CD14-positive monocyte (primary cell): ENCODE measurements at regions not wholly inside any gene's neighbourhood (a gene's known extent, or its start where the extent isn't known, plus 50 kb on each side); places are given as distances from the start of the nearest gene placed in this dataset.

ENCODE experiments used
- DNase-seq, 3 donors: peaks; one replicate each; pipeline ENCODE4 v3.0.0-alpha.2; 2011 to 2022
- H2AFZ ChIP-seq: 2 replicates; pipeline ENCODE4 v1.6.0; 2012; ENCODE audit warnings: mild to moderate bottlenecking, low read depth, low read length, inconsistent platforms; ENCODE audit not compliant: insufficient read depth, poor library complexity, severe bottlenecking
- H3K27ac ChIP-seq, 2 donors: 1 replicate in 1 of 2; 2 replicates in 1 of 2; pipeline ENCODE4 v1.5.1; 2012 to 2013; ENCODE audit warnings: low read length in 2 of 2, control low read depth in 1 of 2, inconsistent platforms in 1 of 2, low read depth in 1 of 2, mild to moderate bottlenecking in 1 of 2
- H3K27me3 ChIP-seq, 2 donors: one replicate each; pipeline versions ENCODE4 v1.6.0 to v1.6.1; 2011 to 2013; ENCODE audit warnings: low read length in 2 of 2; ENCODE audit not compliant: control insufficient read depth in 2 of 2, insufficient read depth in 2 of 2
- H3K36me3 ChIP-seq, 2 donors: replicated peaks in 1 of 2; 1 replicate in 1 of 2; 2 replicates in 1 of 2; pipeline versions ENCODE4 v1.5.1 to v1.6.1; 2012 to 2013; ENCODE audit warnings: low read length in 2 of 2, control low read depth in 1 of 2, inconsistent platforms in 1 of 2, mild to moderate bottlenecking in 1 of 2; ENCODE audit not compliant: insufficient read depth in 2 of 2, control insufficient read depth in 1 of 2
- H3K4me1 ChIP-seq, 2 donors: 1 replicate in 1 of 2; 2 replicates in 1 of 2; pipeline versions ENCODE4 v1.5.1 to v1.6.1; 2012 to 2013; ENCODE audit warnings: low read length in 2 of 2, control low read depth in 1 of 2, inconsistent platforms in 1 of 2, mild to moderate bottlenecking in 1 of 2, moderate library complexity in 1 of 2; ENCODE audit not compliant: insufficient read depth in 2 of 2, control insufficient read depth in 1 of 2
- H3K4me2 ChIP-seq: replicated peaks from 2 replicates; pipeline ENCODE3; 2012; ENCODE audit warnings: low read length, moderate library complexity, mild to moderate bottlenecking; ENCODE audit not compliant: poor library complexity, severe bottlenecking; ENCODE audit errors: extremely low read depth
- H3K4me3 ChIP-seq, 3 experiments: fragments of 200-600 bp in 1 of 3; sonication (generic) in 1 of 3; replicated peaks in 1 of 3; 1 replicate in 2 of 3; 2 replicates in 1 of 3; pipeline ENCODE4 v1.5.1; 2011 to 2013; ENCODE audit warnings: low read length in 3 of 3, mild to moderate bottlenecking in 3 of 3, control low read depth in 2 of 3, low read depth in 2 of 3, inconsistent platforms in 1 of 3, moderate library complexity in 1 of 3
- H3K79me2 ChIP-seq: 2 replicates; pipeline ENCODE4 v1.6.0; 2012; ENCODE audit warnings: mild to moderate bottlenecking, control low read depth, inconsistent platforms, low read length, moderate library complexity; ENCODE audit not compliant: insufficient read depth
- H3K9ac ChIP-seq: 2 replicates; pipeline ENCODE4 v1.6.0; 2017; ENCODE audit warnings: low read length, mild to moderate bottlenecking; ENCODE audit not compliant: insufficient read depth, poor library complexity, severe bottlenecking
- H3K9me3 ChIP-seq, 2 donors: replicated peaks in 1 of 2; 1 replicate in 1 of 2; 2 replicates in 1 of 2; pipeline versions ENCODE4 v1.5.1 to v1.6.1; 2012 to 2013; ENCODE audit warnings: low read length in 2 of 2, control low read depth in 1 of 2; ENCODE audit not compliant: control insufficient read depth in 1 of 2, insufficient read depth in 1 of 2
- H4K20me1 ChIP-seq: 2 replicates; pipeline ENCODE4 v1.6.0; 2012; ENCODE audit warnings: mild to moderate bottlenecking, low read length, control low read depth, moderate library complexity; ENCODE audit not compliant: insufficient read depth
- H3K27ac Mint-ChIP-seq, 7 donors: one replicate each; pipeline ENCODE4 v1.8.0; 2020; ENCODE audit warnings: mild to moderate bottlenecking in 7 of 7, mixed read lengths in 7 of 7, moderate library complexity in 6 of 7, inconsistent platforms in 2 of 7
- H3K27me3 Mint-ChIP-seq, 3 donors: one replicate each; pipeline ENCODE4 v1.8.0; 2021 to 2022; ENCODE audit warnings: low read depth in 3 of 3, mild to moderate bottlenecking in 3 of 3, mixed read lengths in 3 of 3, moderate library complexity in 3 of 3, inconsistent platforms in 1 of 3
- H3K36me3 Mint-ChIP-seq, 2 donors: one replicate each; pipeline ENCODE4 v1.8.0; 2020; ENCODE audit warnings: mixed read lengths in 2 of 2, inconsistent platforms in 1 of 2, mild to moderate bottlenecking in 1 of 2
- H3K4me1 Mint-ChIP-seq: one replicate; pipeline ENCODE4 v1.8.0; 2020; ENCODE audit warnings: mild to moderate bottlenecking, mixed read lengths
- H3K4me3 Mint-ChIP-seq, 2 donors: one replicate each; pipeline ENCODE4 v1.8.0; 2020; ENCODE audit warnings: mild to moderate bottlenecking in 2 of 2, mixed read lengths in 2 of 2, moderate library complexity in 1 of 2
- H3K9me3 Mint-ChIP-seq, 7 donors: one replicate each; pipeline ENCODE4 v1.8.0; 2020 to 2022; ENCODE audit warnings: mixed read lengths in 7 of 7, mild to moderate bottlenecking in 6 of 7, moderate library complexity in 6 of 7, inconsistent platforms in 2 of 7
- WGBS: methylation state at CpG from one replicate; pipeline ENCODE4 v1.1.5; 2013; ENCODE audit warnings: missing lambda C conversion rate; ENCODE audit not compliant: insufficient coverage; 5-methylcytosine and 5-hydroxymethylcytosine counted together
- intact Hi-C, 2 donors: fragments of 100-400 bp; cut with micrococcal nuclease; formaldehyde crosslinking; loops; one replicate each; pipeline versions ENCODE4 v1.15.0 to v1.15.1; 2023
- TF ChIP-seq, protein P1 (sequence below): fragments of 200-600 bp; IDR thresholded peaks from one replicate; pipeline ENCODE4 v1.8.0; 2022; ENCODE audit warnings: antibody characterized with exemption, mild to moderate bottlenecking

- Histone ChIP-seq H3K27ac (no peak overlapping the region), H3K36me3 (no peaks in the 10 kb centered on the region), H3K79me2 (no peaks in the 10 kb centered on the region), H3K27me3 (no peaks in the 10 kb centered on the region), H3K4me1 (no peaks in the 10 kb centered on the region), H3K9me3 (no peaks in the 10 kb centered on the region), H3K9ac (no peak overlapping the region), H3K4me3 (no peak overlapping the region), H3K4me2 (no peak overlapping the region), H4K20me1 (no peaks in the 10 kb centered on the region), H2AFZ (no peak overlapping the region)
- H3K4me3 Mint-ChIP-seq, result no peak overlapping the region
- no peak for DNase-seq
- H3K27ac Mint-ChIP-seq, result no peak overlapping the region
- no CpG with 5 or more reads among the region's 8 CpGs for WGBS
- no peaks in the 10 kb centered on the region for H3K36me3 Mint-ChIP-seq
- peaks cover 8% of the 10 kb centered on the region for H3K4me1 Mint-ChIP-seq
- peaks cover 0 to 3% (median 0%) of the 10 kb centered on the region in 7 donors for H3K9me3 Mint-ChIP-seq
- TF ChIP-seq, protein P1, sequence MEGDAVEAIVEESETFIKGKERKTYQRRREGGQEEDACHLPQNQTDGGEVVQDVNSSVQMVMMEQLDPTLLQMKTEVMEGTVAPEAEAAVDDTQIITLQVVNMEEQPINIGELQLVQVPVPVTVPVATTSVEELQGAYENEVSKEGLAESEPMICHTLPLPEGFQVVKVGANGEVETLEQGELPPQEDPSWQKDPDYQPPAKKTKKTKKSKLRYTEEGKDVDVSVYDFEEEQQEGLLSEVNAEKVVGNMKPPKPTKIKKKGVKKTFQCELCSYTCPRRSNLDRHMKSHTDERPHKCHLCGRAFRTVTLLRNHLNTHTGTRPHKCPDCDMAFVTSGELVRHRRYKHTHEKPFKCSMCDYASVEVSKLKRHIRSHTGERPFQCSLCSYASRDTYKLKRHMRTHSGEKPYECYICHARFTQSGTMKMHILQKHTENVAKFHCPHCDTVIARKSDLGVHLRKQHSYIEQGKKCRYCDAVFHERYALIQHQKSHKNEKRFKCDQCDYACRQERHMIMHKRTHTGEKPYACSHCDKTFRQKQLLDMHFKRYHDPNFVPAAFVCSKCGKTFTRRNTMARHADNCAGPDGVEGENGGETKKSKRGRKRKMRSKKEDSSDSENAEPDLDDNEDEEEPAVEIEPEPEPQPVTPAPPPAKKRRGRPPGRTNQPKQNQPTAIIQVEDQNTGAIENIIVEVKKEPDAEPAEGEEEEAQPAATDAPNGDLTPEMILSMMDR, result no peak
- no peaks in the 10 kb centered on the region for H3K27me3 Mint-ChIP-seq
- intact Hi-C loops, result no loop called here
These were observed 101.2 kb upstream of the ERG start for GRCh38 chr21:38599381-38599975.

GRCh38 chr21:38600106-38600505, 101.8 kb upstream of the ERG start:
- H3K27ac Mint-ChIP-seq, result no peak overlapping the region
- intact Hi-C loops, result no loop called here

More at GRCh38 chr21:38600106-38600505, 101.8 kb upstream of the ERG start:
- no peaks in the 10 kb centered on the region for H3K36me3 Mint-ChIP-seq
- no peak overlapping the region for H3K4me2 ChIP-seq
- no peaks in the 10 kb centered on the region for H3K27me3 Mint-ChIP-seq
- WGBS, result 100% methylated on average over 4 of the region's 7 CpGs
- TF ChIP-seq, protein P1, result no peak
- H3K4me1 Mint-ChIP-seq, result peaks cover 8% of the 10 kb centered on the region
- H3K27ac ChIP-seq, result no peak overlapping the region
- no peak overlapping the region for H3K4me3 ChIP-seq
- H2AFZ ChIP-seq, result no peak overlapping the region
- no peaks in the 10 kb centered on the region for H3K4me1 ChIP-seq
- no peak for DNase-seq
- H3K79me2 ChIP-seq, result no peaks in the 10 kb centered on the region
- peaks cover 0 to 3% (median 0%) of the 10 kb centered on the region in 7 donors for H3K9me3 Mint-ChIP-seq
- no peaks in the 10 kb centered on the region for H3K36me3 ChIP-seq
- H4K20me1 ChIP-seq, result no peaks in the 10 kb centered on the region
- H3K9ac ChIP-seq, result no peak overlapping the region
- no peaks in the 10 kb centered on the region for H3K27me3 ChIP-seq
- no peaks in the 10 kb centered on the region for H3K9me3 ChIP-seq
- no peak overlapping the region for H3K4me3 Mint-ChIP-seq
